ENCODE measurements at regions not wholly inside any gene's neighbourhood (a gene's known extent, or its start where the extent isn't known, plus 50 kb on each side); places are given as distances from the start of the nearest gene placed in this dataset.

GRCh38 chr2:181152226-181152625 lies 171.8 kb downstream of the UBE2E3 start:
- DNase-seq: no peak

GRCh38 chr2:181152701-181153100 lies 172.3 kb downstream of the UBE2E3 start:
- DNase-seq: no peak

- DNase-seq: no peak
Measured at GRCh38 chr2:181153886-181154285, 173.5 kb downstream of the UBE2E3 start.

GRCh38 chr2:181157326-181157725 lies 176.9 kb downstream of the UBE2E3 start:
- no peak for DNase-seq

- DNase-seq: no peak
Measured at GRCh38 chr2:181158427-181158826, 178.0 kb downstream of the UBE2E3 start.

- DNase-seq: no peak
Measured at GRCh38 chr2:181161615-181162014, 181.2 kb downstream of the UBE2E3 start.

GRCh38 chr2:181163139-181163538 lies 182.7 kb downstream of the UBE2E3 start:
- DNase-seq: peak; percentile 48

GRCh38 chr2:181163691-181164090 lies 183.3 kb downstream of the UBE2E3 start:
- DNase-seq: no peak

GRCh38 chr2:181164699-181165098 lies 184.3 kb downstream of the UBE2E3 start:
- peak; percentile 49 for DNase-seq

GRCh38 chr2:181165199-181165868 lies 184.9 kb downstream of the UBE2E3 start:
- peak; percentile 23 for DNase-seq

GRCh38 chr2:181169503-181169902 lies 189.1 kb downstream of the UBE2E3 start:
- no peak for DNase-seq

- DNase-seq: no peak
Measured at GRCh38 chr2:181170256-181170655, 189.9 kb downstream of the UBE2E3 start.

- DNase-seq: no peak
Measured at GRCh38 chr2:181172676-181173075, 192.3 kb downstream of the UBE2E3 start.

- no peak for DNase-seq
Measured at GRCh38 chr2:181174611-181175580, 194.5 kb downstream of the UBE2E3 start.

- no peak for DNase-seq
Measured at GRCh38 chr2:181176540-181176939, 196.1 kb downstream of the UBE2E3 start.

GRCh38 chr2:181177376-181177775 lies 197.0 kb downstream of the UBE2E3 start:
- DNase-seq: no peak

GRCh38 chr2:181178130-181178529 lies 197.7 kb downstream of the UBE2E3 start:
- no peak for DNase-seq

GRCh38 chr2:181178823-181179412 lies 198.5 kb downstream of the UBE2E3 start:
- peak; percentile 12 for DNase-seq

GRCh38 chr2:181183878-181184542 lies 203.6 kb downstream of the UBE2E3 start:
- peak; percentile 36 for DNase-seq

GRCh38 chr2:181185421-181185820 lies 205.0 kb downstream of the UBE2E3 start:
- peak; percentile 40 for DNase-seq

GRCh38 chr2:181185948-181186347 lies 205.5 kb downstream of the UBE2E3 start:
- DNase-seq: no peak

- DNase-seq: no peak
Measured at GRCh38 chr2:181188605-181189004, 208.2 kb downstream of the UBE2E3 start.

GRCh38 chr2:181189951-181190350 lies 209.5 kb downstream of the UBE2E3 start:
- no peak for DNase-seq
